GM23248 (cell line): ENCODE measurements at regions not wholly inside any gene's neighbourhood (a gene's known extent, or its start where the extent isn't known, plus 50 kb on each side); places are given as distances from the start of the nearest gene placed in this dataset.

ENCODE experiments used
- DNase-seq: peaks from one replicate; pipeline ENCODE4 v3.0.0-alpha.2; 2015
- H2AFZ ChIP-seq: fragments of 200-600 bp; sonication (generic); 2 replicates; pipeline ENCODE4 v1.6.1; 2016; ENCODE audit warnings: antibody characterized with exemption
- H3F3A ChIP-seq: fragments of 200-600 bp; sonication (generic); 2 replicates; pipeline ENCODE4 v1.6.1; 2016; ENCODE audit warnings: mild to moderate bottlenecking, antibody characterized with exemption, mixed run types; ENCODE audit not compliant: insufficient read depth
- H3K27ac ChIP-seq: fragments of 200-600 bp; sonication (generic); 2 replicates; pipeline ENCODE4 v1.5.1; 2016; ENCODE audit warnings: mild to moderate bottlenecking
- H3K27me3 ChIP-seq: fragments of 200-600 bp; sonication (generic); replicated peaks from 2 replicates; pipeline ENCODE4 v1.6.1; 2016; ENCODE audit warnings: mild to moderate bottlenecking; ENCODE audit not compliant: insufficient read depth
- H3K36me3 ChIP-seq: fragments of 200-600 bp; sonication (generic); 2 replicates; pipeline ENCODE4 v1.6.1; 2016; ENCODE audit warnings: low read depth, mild to moderate bottlenecking
- H3K4me1 ChIP-seq: fragments of 200-600 bp; sonication (generic); 2 replicates; pipeline ENCODE4 v1.6.1; 2016; ENCODE audit warnings: mild to moderate bottlenecking; ENCODE audit not compliant: insufficient read depth
- H3K4me2 ChIP-seq: fragments of 200-600 bp; sonication (generic); one replicate; pipeline ENCODE4 v1.6.1; 2016; ENCODE audit warnings: mild to moderate bottlenecking; ENCODE audit not compliant: unreplicated experiment
- H3K4me3 ChIP-seq: fragments of 200-600 bp; sonication (generic); 2 replicates; pipeline ENCODE4 v1.5.1; 2016; ENCODE audit warnings: mild to moderate bottlenecking
- H3K79me2 ChIP-seq: fragments of 200-600 bp; sonication (generic); 2 replicates; pipeline ENCODE4 v1.6.1; 2016; ENCODE audit warnings: mild to moderate bottlenecking; ENCODE audit not compliant: insufficient read depth
- H3K9ac ChIP-seq: fragments of 200-600 bp; sonication (generic); 2 replicates; pipeline ENCODE4 v1.6.1; 2016; ENCODE audit warnings: mild to moderate bottlenecking
- H3K9me2 ChIP-seq: fragments of 200-600 bp; sonication (generic); 2 replicates; pipeline ENCODE4 v1.6.1; 2016; ENCODE audit warnings: mixed run types, mild to moderate bottlenecking, moderate library complexity; ENCODE audit not compliant: insufficient read depth
- H3K9me3 ChIP-seq: fragments of 200-600 bp; sonication (generic); one replicate; pipeline ENCODE4 v1.6.1; 2017; ENCODE audit warnings: low read depth
- H4K20me1 ChIP-seq: fragments of 200-600 bp; sonication (generic); 2 replicates; pipeline ENCODE4 v1.6.0; 2016; ENCODE audit not compliant: insufficient read depth
- EZH2 ChIP-seq: fragments of 200-600 bp; sonication (generic); IDR thresholded peaks from 2 replicates; pipeline ENCODE4 v1.6.1; 2018; ENCODE audit warnings: antibody characterized with exemption, mild to moderate bottlenecking; ENCODE audit not compliant: insufficient read depth, poor library complexity, severe bottlenecking
- EZH2phosphoT487 ChIP-seq: fragments of 200-600 bp; sonication (generic); IDR thresholded peaks from 2 replicates; pipeline ENCODE4 v1.6.1; 2018; ENCODE audit warnings: antibody characterized with exemption, moderate library complexity, mild to moderate bottlenecking, low read depth; ENCODE audit not compliant: insufficient read depth
- WGBS, 2 experiments: methylation state at CpG; one replicate each; pipeline ENCODE4 v1.1.6; 2015 to 2017; ENCODE audit warnings: low lambda C conversion rate in 2 of 2, low coverage in 1 of 2; ENCODE audit errors: missing lambda C conversion rate in 2 of 2; 5-methylcytosine and 5-hydroxymethylcytosine counted together
- in situ Hi-C: fragments of 300-500 bp; cut with MboI; formaldehyde crosslinking; loops from 2 replicates; pipeline ENCODE4 v1.15.0; 2020

DNA sequence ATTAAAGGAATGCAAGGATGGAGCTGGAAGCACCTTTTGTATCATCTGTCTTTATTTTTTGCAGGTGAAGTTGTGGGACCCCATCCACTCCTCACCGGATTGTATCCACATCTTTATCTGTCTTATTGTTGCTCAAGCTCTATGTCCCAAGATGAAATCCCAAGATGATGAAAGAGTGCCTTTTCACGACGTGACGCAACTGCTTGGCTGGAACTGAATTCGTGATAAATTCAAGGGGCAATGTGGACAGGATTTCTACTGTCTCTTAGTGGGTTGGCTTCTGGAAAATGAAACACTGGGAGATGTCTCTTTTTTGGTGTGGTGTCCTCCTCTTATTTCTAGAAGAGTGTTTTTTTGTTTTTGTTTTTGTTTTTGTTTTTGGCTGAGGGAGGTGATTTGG, 650.1 kb upstream of the TSPY4 start:
- in situ Hi-C loops = no loop called here
- no peak for TF ChIP-seq EZH2
- no peak for TF ChIP-seq EZH2phosphoT487

DNA sequence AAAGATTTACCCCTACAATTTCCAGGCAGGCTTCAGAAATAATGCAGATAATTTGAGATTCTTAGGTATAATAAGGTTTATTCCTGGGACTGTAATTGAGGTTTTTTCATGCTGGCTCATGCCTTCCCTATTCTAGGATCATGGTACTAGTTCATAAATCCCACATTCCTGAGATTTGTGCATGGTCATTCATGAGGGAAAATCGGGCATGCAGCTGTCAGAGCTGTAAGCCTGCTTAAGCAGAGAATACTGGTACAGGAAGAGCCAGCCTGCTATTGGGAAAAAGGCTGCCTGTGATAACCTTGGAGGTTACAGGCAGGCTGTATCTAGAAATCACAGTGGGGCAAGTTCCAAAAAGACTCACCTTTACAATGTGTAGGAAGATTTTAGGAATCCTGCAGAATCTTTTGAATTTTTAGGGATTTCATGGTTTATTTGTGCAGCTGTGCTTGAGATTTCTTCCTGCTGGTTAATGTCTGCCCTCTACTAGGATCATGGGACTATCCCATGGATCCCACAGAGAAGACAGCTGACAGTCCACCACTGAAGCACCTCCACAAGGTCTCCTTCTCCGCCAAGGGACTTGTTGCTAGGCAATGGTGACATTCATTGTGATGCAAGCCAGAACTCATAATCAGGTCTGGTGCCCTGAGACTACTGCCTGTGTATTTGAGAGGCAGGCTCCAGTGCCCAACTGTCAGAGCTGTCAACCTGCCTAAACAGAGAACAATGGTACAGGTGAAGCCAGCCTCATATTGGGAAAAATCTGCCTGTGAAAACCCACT, 646.2 kb upstream of the TSPY4 start:
- TF ChIP-seq EZH2 (no peak), EZH2phosphoT487 (no peak)
- H3K9ac ChIP-seq = no peak overlapping the region
- in situ Hi-C loops = no loop called here
- no peaks in the 10 kb centered on the region for H4K20me1 ChIP-seq
- H3K4me1 ChIP-seq = no peaks in the 10 kb centered on the region
- no peaks in the 10 kb centered on the region for H3K79me2 ChIP-seq
- H3K9me2 ChIP-seq = no peaks in the 10 kb centered on the region
- H3K4me2 ChIP-seq = no peak overlapping the region
- no peaks in the 10 kb centered on the region for H3K36me3 ChIP-seq
- no peaks in the 10 kb centered on the region for H3F3A ChIP-seq
- no peak overlapping the region for H2AFZ ChIP-seq
- no peak for DNase-seq
- H3K4me3 ChIP-seq = no peak overlapping the region
- H3K9me3 ChIP-seq = no peaks in the 10 kb centered on the region
- 0 to 9% methylated on average over 2 of the region's 2 CpGs for WGBS, 2 experiments
- H3K27ac ChIP-seq = no peak overlapping the region
- no peaks in the 10 kb centered on the region for H3K27me3 ChIP-seq

More for the DNA sequence above, 650.1 kb upstream of the TSPY4 start:
- no peaks in the 10 kb centered on the region for H3K9me2 ChIP-seq
- H3F3A ChIP-seq = no peaks in the 10 kb centered on the region
- H3K4me1 ChIP-seq = no peaks in the 10 kb centered on the region
- WGBS, 2 experiments = 46 to 54% methylated on average over 5 of the region's 5 CpGs
- DNase-seq = no peak
- no peak overlapping the region for H3K4me2 ChIP-seq
- H4K20me1 ChIP-seq = no peaks in the 10 kb centered on the region
- no peaks in the 10 kb centered on the region for H3K36me3 ChIP-seq
- H3K79me2 ChIP-seq = no peaks in the 10 kb centered on the region
- no peak overlapping the region for H3K4me3 ChIP-seq
- H2AFZ ChIP-seq = no peak overlapping the region
- no peak overlapping the region for H3K9ac ChIP-seq
- no peak overlapping the region for H3K27ac ChIP-seq
- no peaks in the 10 kb centered on the region for H3K27me3 ChIP-seq
- no peaks in the 10 kb centered on the region for H3K9me3 ChIP-seq

DNA sequence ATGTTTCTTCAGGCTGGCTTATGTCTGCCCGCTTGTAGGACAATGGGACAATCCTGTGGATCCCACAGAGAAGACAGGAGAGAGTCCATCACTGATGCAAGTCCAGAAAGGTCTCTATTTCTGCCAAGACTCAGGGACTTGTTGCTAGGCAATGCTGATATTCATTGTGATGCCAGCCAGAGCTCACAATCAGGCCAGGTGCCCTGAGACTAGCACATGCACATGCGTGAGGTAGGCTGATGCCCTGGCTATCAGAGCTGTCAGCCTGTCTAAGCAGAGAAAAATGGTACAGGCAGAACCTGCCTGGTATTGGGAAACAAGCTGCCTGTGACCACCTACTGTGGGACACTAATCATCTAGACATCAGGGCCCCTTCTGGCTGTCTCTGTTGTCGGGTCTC, 638.7 kb upstream of the TSPY4 start:
- Histone ChIP-seq H3K9me3 (no peaks in the 10 kb centered on the region), H3K9me2 (no peaks in the 10 kb centered on the region), H3K4me2 (no peak overlapping the region), H3K9ac (no peak overlapping the region), H3K36me3 (no peaks in the 10 kb centered on the region), H4K20me1 (no peaks in the 10 kb centered on the region), H3K4me1 (no peaks in the 10 kb centered on the region), H3K79me2 (no peaks in the 10 kb centered on the region), H3F3A (no peaks in the 10 kb centered on the region), H3K4me3 (no peak overlapping the region), H3K27me3 (no peaks in the 10 kb centered on the region), H2AFZ (no peak overlapping the region), H3K27ac (no peak overlapping the region)
- DNase-seq = no peak
- WGBS, 2 experiments = 26 to 30% methylated on average over 3 of the region's 3 CpGs
- no peak for TF ChIP-seq EZH2phosphoT487
- no peak for TF ChIP-seq EZH2
- in situ Hi-C loops = no loop called here

DNA sequence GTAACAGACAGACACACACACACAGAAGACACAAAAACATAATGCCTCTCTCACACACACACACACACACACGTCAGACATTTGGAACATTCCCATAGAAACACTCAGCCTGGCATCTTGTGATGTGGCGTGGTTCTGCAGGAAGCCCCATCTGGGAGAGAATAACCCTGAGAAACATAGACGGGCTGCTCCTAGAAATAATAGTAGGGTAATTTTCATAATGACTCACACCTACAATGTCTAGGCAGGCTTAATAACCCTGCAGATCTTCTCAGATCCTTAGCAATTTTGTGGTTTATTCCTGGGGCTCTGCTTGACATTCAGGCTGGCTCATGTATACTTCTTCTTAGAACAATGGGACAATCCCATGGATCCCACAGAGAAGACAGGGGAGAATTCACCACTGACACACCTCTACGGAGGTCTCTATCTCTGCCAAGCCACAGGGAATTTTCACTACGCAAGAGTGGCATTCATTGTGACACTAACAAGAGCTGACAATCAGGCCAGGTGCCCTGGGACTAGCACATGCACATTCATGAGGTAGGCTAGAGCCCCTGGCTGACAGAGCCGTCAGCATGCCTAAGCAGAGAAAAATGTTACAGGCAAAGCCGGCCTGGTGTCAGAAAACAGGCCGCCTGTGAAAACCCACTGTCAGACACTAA, 631.5 kb upstream of the TSPY4 start:
- Histone ChIP-seq H3K79me2 (no peaks in the 10 kb centered on the region), H3K9me3 (no peaks in the 10 kb centered on the region), H3K27me3 (no peaks in the 10 kb centered on the region), H4K20me1 (no peaks in the 10 kb centered on the region), H3K4me3 (no peak overlapping the region), H3F3A (no peaks in the 10 kb centered on the region), H3K36me3 (no peaks in the 10 kb centered on the region), H3K9ac (no peak overlapping the region), H2AFZ (no peak overlapping the region), H3K4me2 (no peak overlapping the region), H3K9me2 (no peaks in the 10 kb centered on the region), H3K4me1 (no peaks in the 10 kb centered on the region), H3K27ac (no peak overlapping the region)
- no peak for DNase-seq
- no peak for TF ChIP-seq EZH2phosphoT487
- no peak for TF ChIP-seq EZH2
- 44 to 55% methylated on average over 6 to 8 of the region's 8 CpGs for WGBS, 2 experiments
- in situ Hi-C loops = no loop called here
